Body of pancreas (tissue), 4 donors: ENCODE measurements at regions not wholly inside any gene's neighbourhood (a gene's known extent, or its start where the extent isn't known, plus 50 kb on each side); places are given as distances from the start of the nearest gene placed in this dataset.
"Not testable (repeated sequence)": the region's sequence is repeated elsewhere in the genome, so short reads cannot be mapped to it uniquely, and the experiment has no call there.

ENCODE experiments used
- ATAC-seq: fragments of 150-250 bp; one replicate; pipeline ENCODE4 v1.9.1; 2016
- DNase-seq, 4 donors: peaks; one replicate each; pipeline ENCODE4 v3.0.0-alpha.2; 2019
- H3K27ac ChIP-seq, 4 donors: fragments of 200-600 bp; sonication (generic); 1 replicate in 3 of 4; 2 replicates in 1 of 4; pipeline versions ENCODE4 v1.5.1 to v1.6.1; 2016 to 2019; ENCODE audit warnings: mild to moderate bottlenecking in 1 of 4, mixed read lengths in 1 of 4, moderate library complexity in 1 of 4
- H3K27me3 ChIP-seq, 2 donors: fragments of 200-600 bp; sonication (generic); one replicate each; pipeline ENCODE4 v1.6.0; 2016; ENCODE audit warnings: mild to moderate bottlenecking in 1 of 2
- H3K36me3 ChIP-seq, 2 donors: fragments of 200-600 bp; sonication (generic); replicated peaks in 1 of 2; 2 replicates each; pipeline ENCODE4 v1.5.1; 2016; ENCODE audit warnings: low read depth in 2 of 2; ENCODE audit not compliant: insufficient read depth in 1 of 2
- H3K4me1 ChIP-seq: fragments of 200-600 bp; sonication (generic); one replicate; pipeline ENCODE4 v1.6.0; 2016
- H3K4me3 ChIP-seq, 2 donors: fragments of 200-600 bp; sonication (generic); 1 replicate in 1 of 2; 2 replicates in 1 of 2; pipeline ENCODE4 v1.5.1; 2016 to 2019
- H3K9me3 ChIP-seq, 3 donors: fragments of 200-600 bp; sonication (generic); 1 replicate in 2 of 3; 2 replicates in 1 of 3; pipeline ENCODE4 v1.5.1; 2016
- POLR2A ChIP-seq, 3 donors: fragments of 450-650 bp; IDR thresholded peaks; one replicate each; pipeline ENCODE4 v1.6.1; 2016; ENCODE audit warnings: antibody characterized with exemption in 3 of 3, mild to moderate bottlenecking in 2 of 3
- WGBS, 2 donors: methylation state at CpG; one replicate each; pipeline ENCODE4 v1.1.5; 2017; 5-methylcytosine and 5-hydroxymethylcytosine counted together
- intact Hi-C: fragments of 100-400 bp; cut with DNase I; formaldehyde crosslinking; loops from one replicate; pipeline ENCODE4 v1.15.1; 2023
- TF ChIP-seq, protein P1 (sequence below), 7 experiments: fragments of 450-650 bp in 4 of 7; fragments of 200-600 bp in 3 of 7; sonication (generic) in 3 of 7; IDR thresholded peaks; one replicate each; pipeline ENCODE4 v1.5.1; 2016 to 2019; ENCODE audit warnings: antibody characterized with exemption in 7 of 7

DNA sequence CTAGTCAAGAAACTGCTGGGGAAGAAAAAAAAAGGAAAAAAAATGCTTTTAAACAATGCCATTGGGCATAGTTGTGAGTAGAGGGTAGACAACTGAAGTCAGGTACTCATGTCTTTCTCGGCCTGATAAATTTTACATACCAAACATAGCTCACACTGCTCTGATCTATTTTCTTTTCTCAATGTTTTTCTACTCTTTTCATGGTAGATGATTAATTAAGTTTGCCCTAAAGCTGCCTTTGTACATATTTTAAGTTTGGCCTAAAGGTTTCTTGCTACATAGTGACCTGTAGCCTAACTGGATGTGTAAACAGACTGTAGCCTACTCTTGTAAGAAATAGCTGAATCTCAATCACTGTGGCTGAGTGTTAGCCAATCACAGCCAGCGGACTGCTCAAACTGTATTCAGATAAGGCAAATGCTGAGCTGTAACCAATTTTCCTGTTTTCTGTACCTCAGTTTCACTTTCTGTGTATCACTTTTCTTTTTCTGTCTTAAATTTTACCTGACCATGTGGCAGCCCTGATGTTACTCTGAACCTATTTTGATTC is 121.0 kb downstream of the PCDH10 start:
- intact Hi-C loops, result no loop called here
- no peak for ATAC-seq

DNA sequence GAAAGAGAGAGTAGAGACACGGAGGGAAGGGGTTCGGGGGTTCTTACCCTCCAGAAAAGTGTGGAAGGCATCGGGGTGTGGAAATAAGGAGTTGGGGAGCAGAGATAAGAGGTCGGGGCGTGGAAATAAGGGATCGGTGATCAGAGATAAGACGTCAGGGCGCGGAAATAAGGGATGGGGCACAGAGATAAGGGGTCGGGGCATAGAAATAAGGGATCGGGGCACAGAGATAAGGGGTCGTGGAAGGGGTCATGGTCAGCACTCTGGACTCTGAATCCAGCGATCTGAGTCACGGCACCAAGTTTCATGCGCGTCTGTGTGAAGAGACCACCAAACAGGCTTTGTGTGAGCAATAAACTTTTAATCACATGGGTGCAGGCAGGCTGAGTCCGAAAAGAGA is 119.1 kb downstream of the PCDH10 start:
- no peak for ATAC-seq

More for the DNA sequence above, 121.0 kb downstream of the PCDH10 start:
- Histone ChIP-seq H3K27me3 (no peaks in the 10 kb centered on the region), H3K27ac (no peak overlapping the region), H3K4me3 (no peak overlapping the region), H3K36me3 (no peaks in the 10 kb centered on the region), H3K9me3 (no peaks in the 10 kb centered on the region), H3K4me1 (no peaks in the 10 kb centered on the region)
- no peak for DNase-seq
- 37 to 42% methylated on average over 2 of the region's 2 CpGs for WGBS, 2 donors
- TF ChIP-seq, protein P1, sequence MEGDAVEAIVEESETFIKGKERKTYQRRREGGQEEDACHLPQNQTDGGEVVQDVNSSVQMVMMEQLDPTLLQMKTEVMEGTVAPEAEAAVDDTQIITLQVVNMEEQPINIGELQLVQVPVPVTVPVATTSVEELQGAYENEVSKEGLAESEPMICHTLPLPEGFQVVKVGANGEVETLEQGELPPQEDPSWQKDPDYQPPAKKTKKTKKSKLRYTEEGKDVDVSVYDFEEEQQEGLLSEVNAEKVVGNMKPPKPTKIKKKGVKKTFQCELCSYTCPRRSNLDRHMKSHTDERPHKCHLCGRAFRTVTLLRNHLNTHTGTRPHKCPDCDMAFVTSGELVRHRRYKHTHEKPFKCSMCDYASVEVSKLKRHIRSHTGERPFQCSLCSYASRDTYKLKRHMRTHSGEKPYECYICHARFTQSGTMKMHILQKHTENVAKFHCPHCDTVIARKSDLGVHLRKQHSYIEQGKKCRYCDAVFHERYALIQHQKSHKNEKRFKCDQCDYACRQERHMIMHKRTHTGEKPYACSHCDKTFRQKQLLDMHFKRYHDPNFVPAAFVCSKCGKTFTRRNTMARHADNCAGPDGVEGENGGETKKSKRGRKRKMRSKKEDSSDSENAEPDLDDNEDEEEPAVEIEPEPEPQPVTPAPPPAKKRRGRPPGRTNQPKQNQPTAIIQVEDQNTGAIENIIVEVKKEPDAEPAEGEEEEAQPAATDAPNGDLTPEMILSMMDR (IDR thresholded peaks at IDR 0.05), result no peak
- TF ChIP-seq POLR2A (IDR thresholded peaks at IDR 0.05), result no peak

DNA sequence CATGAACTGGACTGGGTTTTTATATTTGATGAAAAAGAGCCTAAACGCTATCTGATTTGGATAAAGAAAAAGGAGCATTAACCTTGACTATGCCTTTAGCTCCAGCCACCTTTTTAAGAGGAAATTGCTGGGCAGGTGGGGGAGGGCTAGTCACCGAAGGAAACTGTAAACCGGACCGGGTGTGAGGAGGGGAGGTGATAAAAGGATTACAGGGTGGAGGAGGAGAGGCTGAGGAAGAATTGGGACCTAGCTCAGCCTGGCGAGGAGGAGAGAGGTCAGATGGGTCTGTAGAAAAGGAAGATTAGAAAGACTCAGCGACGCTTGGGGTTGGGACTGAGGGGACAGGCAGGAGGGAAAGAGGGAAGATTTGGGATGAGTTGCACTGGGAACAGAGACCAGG is 118.4 kb downstream of the PCDH10 start:
- H3K4me1 ChIP-seq, H3K27ac ChIP-seq, intact Hi-C loops, H3K4me3 ChIP-seq, H3K27me3 ChIP-seq, ATAC-seq, H3K9me3 ChIP-seq, DNase-seq, H3K36me3 ChIP-seq: not testable (repeated sequence)
- WGBS, 2 donors, result 33 to 49% methylated on average over 7 of the region's 7 CpGs

More for the DNA sequence above, 119.1 kb downstream of the PCDH10 start:
- H3K27ac ChIP-seq, result no peak overlapping the region
- H3K36me3 ChIP-seq, result no peaks in the 10 kb centered on the region
- no peaks in the 10 kb centered on the region for H3K27me3 ChIP-seq
- intact Hi-C loops, result no loop called here
- DNase-seq, result no peak
- 60 to 74% methylated on average over 17 of the region's 17 CpGs for WGBS, 2 donors
- no peaks in the 10 kb centered on the region for H3K9me3 ChIP-seq
- no peak overlapping the region for H3K4me3 ChIP-seq
- no peak for TF ChIP-seq POLR2A (IDR thresholded peaks at IDR 0.05)
- TF ChIP-seq, protein P1 (IDR thresholded peaks at IDR 0.05), result no peak
- no peaks in the 10 kb centered on the region for H3K4me1 ChIP-seq

DNA sequence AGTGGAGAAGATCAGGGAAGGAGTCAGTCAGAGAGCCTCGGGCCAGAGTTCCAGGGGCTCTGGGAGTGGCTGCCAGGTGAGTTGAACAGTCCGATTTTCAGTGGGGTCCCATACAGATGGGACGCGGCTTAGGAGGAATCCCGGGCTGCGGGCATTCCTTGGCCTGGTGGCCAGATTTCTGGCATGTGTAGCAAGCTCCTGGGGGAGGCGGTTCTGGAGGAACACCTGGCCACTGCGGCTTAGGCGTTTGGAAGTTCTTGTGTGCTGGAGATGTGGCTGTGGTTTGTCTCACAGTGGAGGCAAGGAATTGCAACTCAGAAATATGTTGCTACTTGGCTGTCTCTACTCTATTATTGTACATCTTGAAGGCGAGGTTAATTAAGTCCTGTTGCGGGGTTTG is 117.9 kb downstream of the PCDH10 start:
- intact Hi-C loops, DNase-seq, H3K4me3 ChIP-seq, H3K27ac ChIP-seq, ATAC-seq, H3K9me3 ChIP-seq, H3K36me3 ChIP-seq, H3K27me3 ChIP-seq, H3K4me1 ChIP-seq: not testable (repeated sequence)
- 75 to 80% methylated on average over 10 to 11 of the region's 11 CpGs for WGBS, 2 donors

DNA sequence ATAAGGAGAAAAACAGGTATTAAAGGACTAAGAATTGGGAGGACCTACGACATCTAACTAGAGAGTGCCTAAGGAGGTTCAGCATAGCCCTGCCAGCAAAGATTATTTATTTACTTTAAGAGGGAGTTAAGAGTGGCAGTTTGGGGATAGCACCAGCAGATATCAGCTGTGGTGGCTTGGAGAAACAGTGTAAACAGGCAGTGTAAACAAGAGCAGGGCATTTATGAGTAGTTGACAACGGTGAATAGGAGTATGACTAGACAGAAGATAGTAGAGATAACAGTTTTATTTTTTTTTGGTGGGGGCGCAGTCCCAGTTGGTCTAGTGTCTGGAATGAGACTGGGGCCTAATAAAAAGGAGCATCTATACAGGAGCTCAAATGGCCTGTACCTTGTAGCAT is 115.2 kb downstream of the PCDH10 start:
- H3K36me3 ChIP-seq, H3K9me3 ChIP-seq, ATAC-seq, H3K27ac ChIP-seq, H3K4me1 ChIP-seq, DNase-seq, H3K27me3 ChIP-seq, H3K4me3 ChIP-seq, intact Hi-C loops: not testable (repeated sequence)
- 45 to 59% methylated on average over 3 of the region's 3 CpGs for WGBS, 2 donors

DNA sequence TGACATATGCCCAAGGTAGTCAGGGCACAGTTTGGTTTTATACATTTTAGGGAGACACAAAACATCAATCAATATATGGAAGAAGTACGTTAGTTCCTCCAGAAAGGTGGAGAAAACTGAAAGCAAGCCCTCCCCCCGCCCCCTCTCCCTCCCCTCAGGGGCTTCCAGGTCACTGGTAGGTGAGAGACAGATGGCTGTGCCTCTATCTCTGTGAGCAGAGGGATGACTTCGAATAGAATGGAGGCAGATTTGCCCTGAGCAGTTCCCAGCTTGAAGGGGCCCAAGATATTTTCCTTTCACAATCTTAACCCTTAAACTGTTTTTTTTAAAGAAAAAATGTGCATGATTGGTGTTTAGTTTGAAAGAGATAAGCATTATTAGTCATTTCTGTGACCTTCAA is 114.0 kb downstream of the PCDH10 start:
- Histone ChIP-seq H3K36me3 (no peaks in the 10 kb centered on the region), H3K27me3 (no peaks in the 10 kb centered on the region), H3K27ac (no peak overlapping the region), H3K4me1 (no peaks in the 10 kb centered on the region), H3K9me3 (no peaks in the 10 kb centered on the region), H3K4me3 (no peak overlapping the region)
- 9 to 20% methylated on average over 3 of the region's 3 CpGs for WGBS, 2 donors
- intact Hi-C loops, result no loop called here
- ATAC-seq, result no peak
- TF ChIP-seq POLR2A (IDR thresholded peaks at IDR 0.05), result no peak
- TF ChIP-seq, protein P1 (IDR thresholded peaks at IDR 0.05), result no peak
- no peak for DNase-seq
